ENCODE measurements at regions not wholly inside any gene's neighbourhood (a gene's known extent, or its start where the extent isn't known, plus 50 kb on each side); places are given as distances from the start of the nearest gene placed in this dataset.

DNA sequence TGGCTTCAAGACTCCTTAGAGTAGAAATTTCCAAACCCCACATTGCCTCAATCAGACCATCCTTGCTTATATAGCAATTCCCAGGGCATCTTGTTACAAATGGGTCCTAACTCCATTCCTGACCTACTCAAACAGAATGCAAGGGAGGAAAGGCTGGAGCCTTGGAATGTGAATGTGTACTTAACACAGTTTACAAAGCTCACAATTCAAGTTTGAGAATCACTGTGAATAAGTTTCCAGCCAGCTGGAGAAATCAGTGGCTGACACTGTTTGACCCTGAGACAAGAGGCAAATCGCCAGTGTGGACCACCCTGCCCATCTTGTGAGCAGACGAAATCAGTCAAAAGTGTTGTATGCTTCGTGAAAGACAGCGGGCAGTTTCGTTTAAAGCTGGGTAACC is 65.5 kb downstream of the SOWAHC start:
- TF ChIP-seq, protein P1, sequence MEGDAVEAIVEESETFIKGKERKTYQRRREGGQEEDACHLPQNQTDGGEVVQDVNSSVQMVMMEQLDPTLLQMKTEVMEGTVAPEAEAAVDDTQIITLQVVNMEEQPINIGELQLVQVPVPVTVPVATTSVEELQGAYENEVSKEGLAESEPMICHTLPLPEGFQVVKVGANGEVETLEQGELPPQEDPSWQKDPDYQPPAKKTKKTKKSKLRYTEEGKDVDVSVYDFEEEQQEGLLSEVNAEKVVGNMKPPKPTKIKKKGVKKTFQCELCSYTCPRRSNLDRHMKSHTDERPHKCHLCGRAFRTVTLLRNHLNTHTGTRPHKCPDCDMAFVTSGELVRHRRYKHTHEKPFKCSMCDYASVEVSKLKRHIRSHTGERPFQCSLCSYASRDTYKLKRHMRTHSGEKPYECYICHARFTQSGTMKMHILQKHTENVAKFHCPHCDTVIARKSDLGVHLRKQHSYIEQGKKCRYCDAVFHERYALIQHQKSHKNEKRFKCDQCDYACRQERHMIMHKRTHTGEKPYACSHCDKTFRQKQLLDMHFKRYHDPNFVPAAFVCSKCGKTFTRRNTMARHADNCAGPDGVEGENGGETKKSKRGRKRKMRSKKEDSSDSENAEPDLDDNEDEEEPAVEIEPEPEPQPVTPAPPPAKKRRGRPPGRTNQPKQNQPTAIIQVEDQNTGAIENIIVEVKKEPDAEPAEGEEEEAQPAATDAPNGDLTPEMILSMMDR (conservative IDR thresholded peaks at IDR 0.05; ENCODE audit: low read length): no peak
- no peak for TF ChIP-seq EZH2phosphoT487 (IDR thresholded peaks at IDR 0.05; ENCODE audit: borderline replicate concordance)

All from Loucy (cell line).